Fibroblast of mammary gland (primary cell): ENCODE measurements at regions not wholly inside any gene's neighbourhood (a gene's known extent, or its start where the extent isn't known, plus 50 kb on each side); places are given as distances from the start of the nearest gene placed in this dataset.

Experiments
- DNase-seq: peaks from one replicate; pipeline ENCODE4 v3.0.0-alpha.2; 2010; ENCODE audit warnings: low read depth
- H3K4me3 ChIP-seq: 2 replicates; pipeline ENCODE4 v1.5.1; 2011; ENCODE audit warnings: low read depth, mild to moderate bottlenecking, low read length, moderate library complexity; ENCODE audit not compliant: control insufficient read depth
- TF ChIP-seq, protein P1 (sequence below): conservative IDR thresholded peaks from 2 replicates; pipeline ENCODE4 v1.5.1; 2011; ENCODE audit warnings: low read depth, low read length, inconsistent platforms; ENCODE audit not compliant: control insufficient read depth, insufficient read depth

DNA sequence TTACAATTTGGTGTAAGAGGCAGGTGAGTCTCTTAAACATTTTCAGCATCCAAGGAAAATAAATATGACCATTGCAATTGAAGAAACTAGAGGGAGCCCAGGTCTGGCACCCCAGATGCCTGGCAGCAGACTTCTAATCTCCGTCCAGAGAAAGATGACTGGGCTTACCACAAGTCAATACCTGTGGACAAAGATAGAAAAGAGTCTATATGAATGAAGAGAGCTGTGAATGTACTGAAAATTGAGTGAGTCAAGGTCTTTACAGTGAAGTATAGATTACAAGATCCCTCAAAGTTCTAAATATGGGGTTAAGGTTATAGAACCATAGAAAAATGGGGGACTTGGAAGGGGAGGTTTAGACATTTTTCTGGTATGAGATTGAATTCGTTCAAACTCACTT, 827.4 kb upstream of the NR2F2 start:
- no peak overlapping the region for H3K4me3 ChIP-seq
- no peak for DNase-seq
- TF ChIP-seq, protein P1, sequence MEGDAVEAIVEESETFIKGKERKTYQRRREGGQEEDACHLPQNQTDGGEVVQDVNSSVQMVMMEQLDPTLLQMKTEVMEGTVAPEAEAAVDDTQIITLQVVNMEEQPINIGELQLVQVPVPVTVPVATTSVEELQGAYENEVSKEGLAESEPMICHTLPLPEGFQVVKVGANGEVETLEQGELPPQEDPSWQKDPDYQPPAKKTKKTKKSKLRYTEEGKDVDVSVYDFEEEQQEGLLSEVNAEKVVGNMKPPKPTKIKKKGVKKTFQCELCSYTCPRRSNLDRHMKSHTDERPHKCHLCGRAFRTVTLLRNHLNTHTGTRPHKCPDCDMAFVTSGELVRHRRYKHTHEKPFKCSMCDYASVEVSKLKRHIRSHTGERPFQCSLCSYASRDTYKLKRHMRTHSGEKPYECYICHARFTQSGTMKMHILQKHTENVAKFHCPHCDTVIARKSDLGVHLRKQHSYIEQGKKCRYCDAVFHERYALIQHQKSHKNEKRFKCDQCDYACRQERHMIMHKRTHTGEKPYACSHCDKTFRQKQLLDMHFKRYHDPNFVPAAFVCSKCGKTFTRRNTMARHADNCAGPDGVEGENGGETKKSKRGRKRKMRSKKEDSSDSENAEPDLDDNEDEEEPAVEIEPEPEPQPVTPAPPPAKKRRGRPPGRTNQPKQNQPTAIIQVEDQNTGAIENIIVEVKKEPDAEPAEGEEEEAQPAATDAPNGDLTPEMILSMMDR, result no peak

DNA sequence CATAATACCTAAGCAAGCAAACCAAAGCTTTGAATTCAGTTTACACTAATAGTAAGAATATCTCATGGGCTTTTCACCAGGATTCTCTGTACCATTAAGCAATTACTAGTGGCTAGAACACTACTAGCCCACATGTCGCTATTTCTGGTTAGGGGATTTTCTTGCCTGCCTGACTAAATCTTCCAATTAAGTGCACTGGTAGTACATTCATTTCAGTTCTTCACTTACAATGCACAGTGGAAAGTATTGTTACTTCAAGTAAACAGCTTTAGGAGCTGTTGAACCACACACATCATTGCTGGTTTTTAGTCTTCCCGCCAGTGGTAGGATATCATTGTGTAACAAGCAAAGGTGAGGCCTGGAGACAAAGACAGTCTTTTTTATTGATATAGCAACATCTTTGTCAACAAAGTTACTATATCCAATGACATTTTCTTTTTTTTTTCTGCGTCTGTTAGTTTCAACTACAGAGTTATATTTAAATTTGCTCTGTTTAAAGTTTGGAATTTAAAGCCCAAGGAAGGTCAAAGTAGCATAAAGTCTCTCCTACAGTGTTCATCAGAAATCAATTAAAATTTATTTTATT, 826.8 kb upstream of the NR2F2 start:
- TF ChIP-seq, protein P1, result no peak
- DNase-seq, result no peak
- H3K4me3 ChIP-seq, result no peak overlapping the region

DNA sequence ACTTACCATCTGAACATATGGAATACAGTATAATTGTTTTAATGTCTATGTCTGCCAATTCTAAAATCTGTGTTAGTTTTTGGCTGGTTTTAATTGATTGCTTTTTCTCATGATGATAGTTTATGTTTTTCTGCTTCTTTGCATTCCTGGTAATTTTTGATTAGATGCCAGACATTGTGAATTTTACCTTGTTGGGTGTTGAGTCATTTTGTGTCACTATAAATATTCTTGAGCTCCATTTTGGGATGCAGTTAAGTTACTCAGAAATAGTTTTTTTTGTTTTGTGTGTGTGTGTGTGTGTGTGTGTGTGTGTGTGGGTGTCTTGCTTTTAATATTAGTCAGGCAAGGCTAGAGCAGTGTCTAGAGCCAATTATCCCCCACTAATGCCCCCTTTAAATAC, 818.8 kb upstream of the NR2F2 start:
- peak; percentile 24 for DNase-seq
- TF ChIP-seq, protein P1, result no peak
- H3K4me3 ChIP-seq, result no peak overlapping the region

DNA sequence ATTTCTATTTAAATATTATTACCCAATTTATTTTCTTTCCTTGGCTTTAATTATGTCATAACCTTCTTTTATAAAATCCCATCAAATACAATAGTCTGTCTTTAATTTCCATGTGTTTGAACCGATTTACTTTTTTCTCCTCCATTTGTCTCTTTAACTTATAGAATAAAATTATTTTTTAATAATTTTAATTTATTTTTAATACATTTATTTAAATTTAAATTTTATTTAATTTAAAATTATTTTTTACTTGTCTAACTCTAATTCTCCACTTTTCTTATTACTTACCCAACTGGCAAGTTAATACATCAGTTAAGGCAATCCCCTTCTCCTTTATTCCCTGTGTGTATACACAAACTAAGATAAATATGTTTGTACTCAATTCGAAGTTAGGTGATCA, 817.6 kb upstream of the NR2F2 start:
- TF ChIP-seq, protein P1, result no peak

DNA sequence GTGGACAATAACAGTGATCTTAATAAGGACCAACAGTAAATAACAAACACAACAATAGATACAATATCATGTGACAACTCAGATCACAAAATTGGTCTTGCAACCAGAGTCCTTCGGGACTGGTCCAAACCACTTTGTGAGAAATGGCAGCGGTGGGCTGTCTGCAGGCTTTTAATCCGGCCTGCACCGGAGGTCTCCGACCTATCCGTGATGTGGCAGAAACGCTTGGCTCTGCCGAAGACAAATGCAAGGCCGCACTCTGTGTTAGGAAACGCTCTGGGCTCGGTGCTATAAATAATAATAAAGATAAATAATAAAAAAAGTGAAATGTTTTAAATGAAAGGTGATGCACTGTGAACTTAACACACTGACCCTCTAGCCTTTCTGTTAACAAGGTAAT, 810.6 kb upstream of the NR2F2 start:
- DNase-seq, result no peak
- TF ChIP-seq, protein P1, result no peak
- no peak overlapping the region for H3K4me3 ChIP-seq

More for the DNA sequence above, 817.6 kb upstream of the NR2F2 start:
- DNase-seq, result no peak
- H3K4me3 ChIP-seq, result no peak overlapping the region

DNA sequence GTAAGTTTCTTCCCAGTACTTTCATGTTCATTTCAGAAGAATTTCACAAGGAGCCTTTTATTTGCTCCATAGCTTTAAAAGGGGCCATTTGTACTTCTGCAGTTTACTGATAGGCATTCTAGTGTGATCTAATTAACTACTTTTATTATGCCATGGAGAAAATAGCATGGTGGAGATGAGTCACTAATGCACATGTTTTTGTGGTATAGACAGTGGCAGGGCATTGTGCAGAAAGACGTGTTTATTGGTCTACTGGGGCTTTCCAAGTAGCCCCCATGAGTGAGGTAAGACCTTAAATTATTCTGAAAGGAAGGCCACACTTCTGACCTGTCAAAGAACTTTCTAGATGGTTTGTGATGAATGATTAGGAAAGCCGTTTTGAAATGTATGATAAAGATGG, 810.0 kb upstream of the NR2F2 start:
- no peak overlapping the region for H3K4me3 ChIP-seq

DNA sequence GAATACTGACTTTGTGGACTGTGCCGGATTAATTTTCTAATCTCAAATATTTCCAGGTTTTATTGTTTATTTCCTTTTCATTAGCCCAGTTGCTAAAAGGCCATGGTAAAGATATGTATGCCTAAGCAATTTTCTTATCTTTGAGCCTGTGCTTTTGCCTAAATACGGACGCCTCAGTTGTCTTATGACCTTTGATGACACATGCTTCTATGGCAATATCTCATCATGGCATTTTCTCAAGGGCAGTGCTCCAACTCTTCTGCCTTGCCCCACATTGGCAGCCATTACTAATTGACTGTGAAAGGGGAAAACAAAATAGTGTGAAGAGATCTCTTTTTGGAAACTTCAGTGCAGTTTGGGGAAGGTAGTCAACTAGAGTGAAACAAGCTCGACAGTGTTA, 809.6 kb upstream of the NR2F2 start:
- no peak overlapping the region for H3K4me3 ChIP-seq
- no peak for DNase-seq
- TF ChIP-seq, protein P1, result no peak

More for the DNA sequence above, 810.0 kb upstream of the NR2F2 start:
- peak; percentile 9 for DNase-seq
- TF ChIP-seq, protein P1, result no peak
